BLaER1 treated with 17β-estradiol and CSF1 and Interleukin-3, amounts not matched to agents 10 nM and 100 nM (cell line): ENCODE measurements at regions not wholly inside any gene's neighbourhood (a gene's known extent, or its start where the extent isn't known, plus 50 kb on each side); places are given as distances from the start of the nearest gene placed in this dataset.

Experiments
- H3K27ac ChIP-seq, 11 experiments: shearing (Covaris generic); formaldehyde crosslinking; 2 replicates each; pipeline ENCODE4 v1.8.1; 2022
- H3K27me3 ChIP-seq, 11 experiments: shearing (Covaris generic); formaldehyde crosslinking; 2 replicates each; pipeline ENCODE4 v1.8.1; 2022
- H3K36me3 ChIP-seq, 11 experiments: shearing (Covaris generic); formaldehyde crosslinking; 2 replicates each; pipeline ENCODE4 v1.8.1; 2022
- H3K4me1 ChIP-seq, 10 experiments: shearing (Covaris generic); formaldehyde crosslinking; 2 replicates each; pipeline ENCODE4 v1.8.1; 2022
- H3K4me2 ChIP-seq, 11 experiments: shearing (Covaris generic); formaldehyde crosslinking; 2 replicates each; pipeline ENCODE4 v1.8.1; 2022
- H3K4me3 ChIP-seq, 10 experiments: shearing (Covaris generic); formaldehyde crosslinking; 2 replicates each; pipeline ENCODE4 v1.8.1; 2022
- H3K9ac ChIP-seq, 11 experiments: shearing (Covaris generic); formaldehyde crosslinking; 2 replicates each; pipeline ENCODE4 v1.8.1; 2022
- H3K9me3 ChIP-seq, 11 experiments: shearing (Covaris generic); formaldehyde crosslinking; replicated peaks in 1 of 11; 2 replicates each; pipeline ENCODE4 v1.8.1; 2022
- H4K20me1 ChIP-seq, 11 experiments: shearing (Covaris generic); formaldehyde crosslinking; 2 replicates each; pipeline ENCODE4 v1.8.1; 2022
- Cebpa-rat ChIP-seq, 11 experiments: shearing (Covaris generic); IDR thresholded peaks; 2 replicates each; pipeline ENCODE4 v1.8.1; 2022

- no peak overlapping the region for H3K27ac ChIP-seq
- H3K4me2 ChIP-seq: no peak overlapping the region
- no peak overlapping the region for H3K9ac ChIP-seq
- TF ChIP-seq Cebpa-rat (IDR thresholded peaks at IDR 0.05): no peak
- no peak overlapping the region for H3K4me3 ChIP-seq
- H4K20me1 ChIP-seq: no peaks in the 10 kb centered on the region
- no peaks in the 10 kb centered on the region for H3K36me3 ChIP-seq
- no peaks in the 10 kb centered on the region for H3K9me3 ChIP-seq
- H3K4me1 ChIP-seq: no peaks in the 10 kb centered on the region
- H3K27me3 ChIP-seq: no peaks in the 10 kb centered on the region
Measured at GRCh38 chr3:107272885-107273284, 104.4 kb upstream of the CCDC54 start.

- Histone ChIP-seq H3K36me3 (no peaks in the 10 kb centered on the region), H4K20me1 (no peaks in the 10 kb centered on the region), H3K4me2 (no peak overlapping the region), H3K9me3 (no peaks in the 10 kb centered on the region), H3K27ac (no peak overlapping the region), H3K4me1 (no peaks in the 10 kb centered on the region), H3K4me3 (no peak overlapping the region), H3K27me3 (no peaks in the 10 kb centered on the region), H3K9ac (no peak overlapping the region)
- TF ChIP-seq Cebpa-rat (IDR thresholded peaks at IDR 0.05): no peak
Measured at GRCh38 chr3:107273771-107274170, 103.5 kb upstream of the CCDC54 start.

GRCh38 chr3:107275511-107275910 is 101.7 kb upstream of the CCDC54 start:
- Histone ChIP-seq H3K9ac (no peak overlapping the region), H3K4me3 (no peak overlapping the region), H3K4me2 (no peak overlapping the region), H4K20me1 (no peaks in the 10 kb centered on the region), H3K36me3 (no peaks in the 10 kb centered on the region), H3K27me3 (no peaks in the 10 kb centered on the region), H3K9me3 (no peaks in the 10 kb centered on the region), H3K27ac (no peak overlapping the region), H3K4me1 (no peaks in the 10 kb centered on the region)
- TF ChIP-seq Cebpa-rat (IDR thresholded peaks at IDR 0.05): no peak

GRCh38 chr3:107283948-107284347 is 93.3 kb upstream of the CCDC54 start:
- H4K20me1 ChIP-seq: no peaks in the 10 kb centered on the region
- no peaks in the 10 kb centered on the region for H3K27me3 ChIP-seq
- H3K9me3 ChIP-seq: no peaks in the 10 kb centered on the region
- no peak overlapping the region for H3K4me2 ChIP-seq
- no peak for TF ChIP-seq Cebpa-rat (IDR thresholded peaks at IDR 0.05)
- no peak overlapping the region for H3K4me3 ChIP-seq
- H3K9ac ChIP-seq: no peak overlapping the region
- H3K36me3 ChIP-seq: no peaks in the 10 kb centered on the region
- H3K27ac ChIP-seq: no peak overlapping the region
- no peaks in the 10 kb centered on the region for H3K4me1 ChIP-seq

- Histone ChIP-seq H3K4me1 (no peaks in the 10 kb centered on the region), H3K27ac (no peak overlapping the region)
Measured at GRCh38 chr3:107284612-107285011, 92.6 kb upstream of the CCDC54 start.

DNA sequence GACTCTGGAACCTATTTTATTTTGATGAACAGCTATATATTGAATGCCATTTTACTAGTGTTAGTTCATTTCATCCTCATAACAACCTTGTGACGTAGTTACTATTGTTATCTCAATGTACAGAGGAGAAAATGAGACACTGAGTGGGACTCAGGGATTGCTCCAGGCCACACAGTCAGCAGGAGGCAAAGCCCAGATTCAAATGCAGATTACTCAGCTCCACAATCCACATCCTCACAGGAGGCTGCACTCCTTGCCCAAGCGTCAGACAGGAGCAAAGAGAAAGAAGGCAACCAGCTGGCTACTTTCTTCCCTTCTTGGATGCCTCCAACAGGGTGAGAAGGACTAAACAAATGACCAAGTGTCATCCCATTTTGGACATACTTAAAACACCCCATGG is 92.0 kb upstream of the CCDC54 start:
- Histone ChIP-seq H3K27ac (no peak overlapping the region), H3K9me3 (peaks cover 0 to under 1% (median 0%) of the 10 kb centered on the region in 11 experiments; a peak in 1 of 22 replicates), H3K36me3 (no peaks in the 10 kb centered on the region), H3K9ac (no peak overlapping the region), H3K4me1 (no peaks in the 10 kb centered on the region), H3K4me3 (no peak overlapping the region), H4K20me1 (no peaks in the 10 kb centered on the region), H3K4me2 (no peak overlapping the region), H3K27me3 (no peaks in the 10 kb centered on the region)
- no peak for TF ChIP-seq Cebpa-rat (IDR thresholded peaks at IDR 0.05)

More at GRCh38 chr3:107284612-107285011, 92.6 kb upstream of the CCDC54 start:
- no peaks in the 10 kb centered on the region for H4K20me1 ChIP-seq
- H3K4me3 ChIP-seq: no peak overlapping the region
- no peaks in the 10 kb centered on the region for H3K27me3 ChIP-seq
- no peaks in the 10 kb centered on the region for H3K36me3 ChIP-seq
- H3K9me3 ChIP-seq: no peaks in the 10 kb centered on the region
- no peak overlapping the region for H3K4me2 ChIP-seq
- no peak overlapping the region for H3K9ac ChIP-seq
- no peak for TF ChIP-seq Cebpa-rat (IDR thresholded peaks at IDR 0.05)

GRCh38 chr3:107289354-107289753 is 87.9 kb upstream of the CCDC54 start:
- Histone ChIP-seq H3K4me2 (no peak overlapping the region), H3K4me3 (no peak overlapping the region), H3K36me3 (no peaks in the 10 kb centered on the region), H3K27ac (no peak overlapping the region), H3K27me3 (no peaks in the 10 kb centered on the region), H3K9me3 (peaks cover 0 to 3% (median 0%) of the 10 kb centered on the region in 11 experiments; a peak in 2 of 22 replicates), H3K4me1 (no peaks in the 10 kb centered on the region), H3K9ac (no peak overlapping the region), H4K20me1 (no peaks in the 10 kb centered on the region; a peak in 1 of 22 replicates)
- TF ChIP-seq Cebpa-rat (IDR thresholded peaks at IDR 0.05): no peak

DNA sequence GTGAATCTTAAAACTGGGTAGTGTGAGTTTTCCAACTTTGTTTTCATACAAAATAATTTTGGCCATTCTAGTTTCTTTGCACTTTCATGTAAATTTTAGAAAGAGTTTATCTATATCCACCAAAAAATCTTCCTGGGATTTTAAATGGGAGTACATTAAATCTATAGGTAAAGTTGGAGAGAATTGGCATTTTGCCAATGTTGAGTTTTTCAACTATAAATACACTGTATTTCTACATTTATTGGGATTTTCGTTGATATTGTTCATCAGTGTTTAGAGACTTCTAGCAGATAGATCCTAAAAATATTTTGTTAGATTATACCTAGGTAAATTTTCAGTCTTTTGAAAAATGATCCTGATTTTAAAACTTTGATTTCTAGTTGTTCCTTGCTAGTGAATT is 83.1 kb upstream of the CCDC54 start:
- H3K27ac ChIP-seq: no peak overlapping the region
- H3K36me3 ChIP-seq: no peaks in the 10 kb centered on the region
- no peaks in the 10 kb centered on the region for H3K27me3 ChIP-seq
- no peaks in the 10 kb centered on the region; a peak in 1 of 22 replicates for H4K20me1 ChIP-seq
- H3K9me3 ChIP-seq: peaks cover 0 to 12% (median 5%) of the 10 kb centered on the region in 11 experiments; a peak in 8 of 22 replicates
- H3K4me1 ChIP-seq: no peaks in the 10 kb centered on the region
- no peak overlapping the region for H3K4me2 ChIP-seq
- no peak overlapping the region for H3K9ac ChIP-seq
- no peak for TF ChIP-seq Cebpa-rat (IDR thresholded peaks at IDR 0.05)
- no peak overlapping the region for H3K4me3 ChIP-seq

DNA sequence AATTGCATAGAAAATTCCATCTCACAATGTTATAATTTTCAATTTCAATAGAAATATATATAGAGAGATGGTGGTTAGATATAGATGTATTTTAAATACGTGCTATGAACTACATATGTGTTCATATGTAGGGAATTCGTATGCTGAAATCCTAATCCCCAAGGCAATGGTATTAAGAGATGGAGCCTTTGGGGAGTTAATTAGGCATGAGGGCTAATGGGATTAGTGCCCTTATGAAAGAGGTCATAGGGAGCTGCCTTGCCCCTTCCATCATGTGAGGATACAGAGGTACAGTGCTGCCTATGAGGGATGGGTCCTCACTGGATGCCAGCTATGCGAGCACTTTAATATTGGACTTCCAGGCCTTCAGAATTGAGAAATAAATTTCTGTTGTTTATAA is 79.6 kb upstream of the CCDC54 start:
- no peak for TF ChIP-seq Cebpa-rat (IDR thresholded peaks at IDR 0.05)

GRCh38 chr3:107307205-107307604 is 70.0 kb upstream of the CCDC54 start:
- TF ChIP-seq Cebpa-rat (IDR thresholded peaks at IDR 0.05): no peak
- Histone ChIP-seq H3K9me3 (no peaks in the 10 kb centered on the region), H3K27me3 (no peaks in the 10 kb centered on the region), H3K4me3 (no peak overlapping the region), H3K9ac (no peak overlapping the region), H3K4me1 (peaks cover 0 to 11% (median 0%) of the 10 kb centered on the region in 10 experiments; a peak in 3 of 20 replicates), H3K36me3 (no peaks in the 10 kb centered on the region), H3K4me2 (no peak overlapping the region), H4K20me1 (no peaks in the 10 kb centered on the region), H3K27ac (no peak overlapping the region)

More for the DNA sequence above, 79.6 kb upstream of the CCDC54 start:
- no peak overlapping the region for H3K4me3 ChIP-seq
- H3K9me3 ChIP-seq: peaks cover 0 to 12% (median 5%) of the 10 kb centered on the region in 11 experiments; a peak in 8 of 22 replicates
- H3K4me2 ChIP-seq: no peak overlapping the region
- no peaks in the 10 kb centered on the region for H3K4me1 ChIP-seq
- no peak overlapping the region for H3K27ac ChIP-seq
- H3K36me3 ChIP-seq: no peaks in the 10 kb centered on the region
- no peak overlapping the region for H3K9ac ChIP-seq
- no peaks in the 10 kb centered on the region for H4K20me1 ChIP-seq
- H3K27me3 ChIP-seq: no peaks in the 10 kb centered on the region
